ENCODE measurements at regions not wholly inside any gene's neighbourhood (a gene's known extent, or its start where the extent isn't known, plus 50 kb on each side); places are given as distances from the start of the nearest gene placed in this dataset.
"Not testable (repeated sequence)": the region's sequence is repeated elsewhere in the genome, so short reads cannot be mapped to it uniquely, and the experiment has no call there.

DNA sequence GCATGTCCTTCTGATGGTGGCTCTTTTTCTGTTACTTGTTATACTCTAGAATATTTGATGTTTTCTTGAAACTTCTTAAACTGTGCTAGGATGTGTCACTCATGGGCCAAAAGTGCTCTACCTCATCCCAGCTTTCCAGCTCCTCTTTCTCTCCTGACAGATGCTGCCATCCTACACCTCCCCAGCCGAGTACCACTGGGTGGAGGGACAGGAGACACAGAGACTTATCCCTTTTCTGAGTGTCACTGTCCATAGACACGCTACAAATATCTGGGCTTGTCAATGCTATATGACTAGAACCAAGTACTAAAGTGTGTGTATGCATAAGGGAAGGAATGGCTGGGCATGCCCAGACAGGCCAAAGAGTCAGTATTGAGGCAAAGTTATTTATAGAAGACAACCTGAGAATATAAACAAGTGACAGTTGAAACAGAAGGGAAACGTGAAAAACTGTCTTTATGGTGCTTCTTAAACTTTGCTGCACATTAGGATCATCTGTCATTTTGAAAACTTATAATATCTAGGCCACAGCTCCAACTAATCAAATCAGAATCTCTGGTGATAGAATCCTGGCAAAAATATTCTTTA, 188.0 kb downstream of the CARTPT start:
- no peak for DNase-seq (ENCODE audit: low read depth)

DNA sequence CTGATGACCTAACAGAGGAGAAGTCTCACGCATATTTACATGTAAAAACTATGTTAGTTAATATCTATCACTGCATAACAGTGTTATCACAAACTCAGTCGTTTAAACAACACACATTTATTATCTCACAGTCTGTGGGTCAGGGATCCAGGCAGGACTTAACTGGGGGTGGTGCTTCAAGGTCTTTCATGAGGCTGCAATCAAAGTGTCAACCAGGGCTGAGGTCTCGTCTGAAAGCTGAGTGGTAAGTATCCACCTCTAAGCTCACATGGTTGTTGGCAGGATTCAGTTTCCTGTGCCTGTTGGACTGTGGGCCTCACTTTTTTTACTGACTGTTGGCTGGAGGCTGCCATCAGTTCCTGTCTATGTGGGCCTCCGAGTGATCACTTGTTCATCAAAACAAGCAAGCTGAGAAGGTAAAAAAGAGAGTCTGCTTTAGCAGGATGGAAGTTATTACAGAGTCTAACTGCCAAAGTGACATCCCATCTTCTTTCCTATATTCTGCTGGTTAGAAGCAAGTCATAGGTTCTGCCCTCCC, 188.6 kb downstream of the CARTPT start:
- DNase-seq (ENCODE audit: low read depth) = no peak

GRCh38 chr5:71910741-71911140, 191.7 kb downstream of the CARTPT start:
- no peak for DNase-seq (ENCODE audit: low read depth)

GRCh38 chr5:71912021-71912420, 192.9 kb downstream of the CARTPT start:
- DNase-seq (ENCODE audit: low read depth) = no peak

- no peak for DNase-seq (ENCODE audit: low read depth)
These were observed 193.0 kb upstream of the MAP1B start for GRCh38 chr5:71914281-71914680.

DNA sequence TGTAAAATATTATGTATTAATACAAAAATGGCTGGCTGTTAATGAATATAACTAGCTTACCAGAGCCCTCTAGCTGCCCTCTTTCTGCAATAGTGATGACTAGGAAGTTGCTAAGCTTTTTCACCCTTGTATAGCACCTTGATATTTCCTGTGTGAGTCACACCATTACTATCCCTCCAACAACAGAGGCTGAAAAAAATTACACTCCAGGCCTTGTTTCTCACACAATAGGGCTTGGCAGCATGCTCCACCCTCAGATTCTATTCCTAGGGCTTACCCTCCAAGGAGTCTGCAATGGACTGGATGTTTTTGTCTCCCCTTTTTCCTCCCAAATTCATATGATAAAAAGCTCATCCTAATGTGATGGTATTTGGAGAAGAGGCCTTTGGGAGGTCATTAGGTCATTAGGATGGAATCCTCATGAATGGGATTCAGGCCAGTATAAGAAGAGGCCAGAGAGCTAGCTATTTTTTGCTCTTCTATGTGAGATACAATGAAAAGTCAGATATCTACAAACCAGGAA, 184.6 kb upstream of the MAP1B start:
- peak; percentile 46 for DNase-seq (ENCODE audit: low read depth)

- no peak for DNase-seq (ENCODE audit: low read depth)
These were observed 183.5 kb upstream of the MAP1B start for GRCh38 chr5:71923755-71924154.

DNA sequence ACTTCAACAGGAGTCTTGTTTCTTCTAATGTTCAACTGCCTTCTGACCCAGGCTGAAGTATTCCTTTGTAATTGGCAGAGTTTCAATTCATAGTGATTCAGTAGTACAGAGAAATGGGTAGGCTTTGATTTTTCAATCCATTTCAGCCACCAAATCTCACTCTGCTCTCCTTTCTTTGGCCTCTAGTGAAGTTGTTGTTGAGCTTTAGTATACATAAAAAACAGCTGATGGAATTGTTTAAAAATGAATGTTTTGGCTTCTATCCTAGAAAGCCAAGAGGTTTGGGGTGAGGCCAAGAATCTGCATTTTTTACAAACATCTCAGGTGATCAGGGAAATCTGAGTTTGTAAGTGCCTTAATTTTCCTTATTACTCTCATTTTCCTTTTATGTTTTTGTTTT, 182.9 kb upstream of the MAP1B start:
- no peak for DNase-seq (ENCODE audit: low read depth)

- DNase-seq (ENCODE audit: low read depth) = no peak
These were observed 182.3 kb upstream of the MAP1B start for GRCh38 chr5:71924980-71925379.

DNA sequence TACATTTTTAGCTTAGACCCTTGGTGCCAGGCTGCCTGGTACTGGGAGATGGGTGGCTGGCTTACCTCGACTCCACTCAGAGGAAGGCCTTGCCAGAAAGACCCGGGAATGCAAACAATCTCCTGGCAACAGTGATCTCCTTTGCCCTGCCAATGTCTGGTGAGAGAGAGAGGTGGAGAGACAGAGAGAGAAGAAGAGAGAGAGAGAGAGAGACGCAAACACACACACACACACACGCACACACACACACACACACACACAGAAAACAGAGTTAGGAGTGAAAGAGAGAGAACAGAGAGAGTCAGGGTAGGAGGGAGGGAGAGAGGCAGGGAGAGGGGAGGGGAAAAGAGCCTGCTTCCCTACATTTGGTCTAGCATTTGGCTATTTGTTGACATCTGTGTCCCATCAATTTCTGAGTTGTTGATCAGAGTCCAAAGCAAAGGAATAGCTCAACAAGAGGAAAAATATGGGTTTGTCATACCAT, 181.6 kb upstream of the MAP1B start:
- DNase-seq (ENCODE audit: low read depth) = no peak

DNA sequence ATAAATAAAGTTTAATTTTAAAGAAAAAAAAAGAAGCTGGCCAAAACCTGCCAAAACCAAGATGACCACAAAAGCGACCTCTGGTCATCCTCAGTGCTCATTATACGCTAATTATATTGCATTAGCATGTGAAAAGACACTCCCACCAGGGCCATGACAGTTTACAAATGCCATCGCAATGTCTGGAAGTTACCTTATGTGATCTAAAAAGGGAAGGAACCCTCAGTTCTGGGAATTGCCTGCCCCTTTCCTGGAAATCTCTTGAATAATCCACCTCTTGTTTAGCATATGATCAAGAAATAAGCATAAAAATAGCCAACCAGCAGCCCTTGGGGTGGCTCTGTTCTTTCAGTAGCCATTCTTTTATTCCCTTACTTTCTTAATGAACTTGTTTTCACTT, 178.3 kb upstream of the MAP1B start:
- DNase-seq (ENCODE audit: low read depth) = no peak

DNA sequence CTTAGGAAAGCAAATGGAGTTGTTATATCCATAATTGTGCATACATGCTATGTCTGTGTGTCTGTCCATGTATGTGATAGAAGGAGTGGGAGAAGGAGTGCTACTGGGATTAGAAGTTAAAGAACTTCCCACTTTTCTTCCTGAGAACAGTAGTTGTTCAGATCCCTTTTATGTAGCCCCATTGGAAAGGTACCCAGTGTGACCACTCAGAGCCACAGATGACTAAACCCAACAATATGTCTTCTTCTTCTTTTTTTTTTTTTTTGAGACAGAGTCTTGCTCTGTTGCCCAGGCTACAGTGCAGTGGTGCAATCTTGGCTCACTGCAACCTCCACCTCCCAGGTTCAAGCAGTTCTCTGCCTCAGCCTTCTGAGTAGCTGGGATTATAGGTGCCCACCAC, 176.7 kb upstream of the MAP1B start:
- DNase-seq (ENCODE audit: low read depth) = not testable (repeated sequence)

- DNase-seq (ENCODE audit: low read depth) = no peak
These were observed 175.1 kb upstream of the MAP1B start for GRCh38 chr5:71932131-71932654.

DNA sequence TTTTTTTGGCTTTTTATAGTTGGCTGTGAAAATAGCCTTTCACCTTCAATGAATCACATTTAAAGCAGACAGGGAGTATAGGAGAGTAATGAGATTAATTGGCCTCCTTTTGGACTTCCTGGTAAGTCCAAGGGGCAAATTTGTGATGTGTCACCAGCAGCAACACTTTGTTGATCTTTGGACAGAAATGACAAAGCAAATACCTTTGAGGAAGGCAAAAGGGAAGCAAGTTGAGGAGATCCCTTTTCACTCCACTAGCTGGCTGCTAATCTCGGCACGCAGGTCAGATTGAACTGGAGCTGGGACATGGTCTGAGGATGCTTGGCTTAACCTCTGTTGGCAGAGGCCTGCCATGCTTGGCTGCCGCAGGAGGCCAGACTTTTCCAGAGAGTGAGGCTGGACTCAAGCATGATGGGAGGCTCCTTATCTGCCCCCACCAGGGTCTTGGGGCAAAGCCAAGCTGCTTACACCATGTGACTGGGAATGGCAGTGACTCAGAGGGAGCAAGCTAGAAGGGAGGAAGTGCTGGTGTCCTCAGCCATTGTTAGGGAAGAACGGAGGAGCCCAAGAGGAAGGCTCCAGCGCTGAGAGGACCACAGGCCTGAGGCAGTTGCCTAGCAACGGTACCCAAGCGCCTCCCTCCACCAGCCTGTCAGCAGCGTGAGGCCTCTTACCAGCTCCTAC, 174.5 kb upstream of the MAP1B start:
- DNase-seq (ENCODE audit: low read depth) = no peak

DNA sequence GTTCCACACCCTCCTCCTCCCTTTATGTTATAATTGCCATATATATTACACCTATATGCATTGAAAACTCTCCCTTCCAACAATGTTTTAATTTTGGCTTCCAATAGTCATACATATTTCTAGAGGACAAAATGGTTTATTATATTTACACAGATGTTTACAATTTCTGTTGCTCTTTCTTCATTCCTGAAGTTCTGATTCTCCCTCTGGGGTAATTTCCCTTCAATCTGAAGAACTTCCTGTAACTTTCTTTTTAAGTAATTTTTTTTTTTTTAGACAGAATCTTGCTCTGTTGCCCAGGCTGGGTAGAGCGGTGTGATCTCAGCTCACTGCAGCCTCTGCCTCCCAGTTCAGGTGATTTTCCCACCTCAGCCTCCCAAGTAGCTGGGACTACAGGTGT, 173.0 kb upstream of the MAP1B start:
- no peak for DNase-seq (ENCODE audit: low read depth)

GRCh38 chr5:71937921-71938698, 169.2 kb upstream of the MAP1B start:
- no peak for DNase-seq (ENCODE audit: low read depth)

DNA sequence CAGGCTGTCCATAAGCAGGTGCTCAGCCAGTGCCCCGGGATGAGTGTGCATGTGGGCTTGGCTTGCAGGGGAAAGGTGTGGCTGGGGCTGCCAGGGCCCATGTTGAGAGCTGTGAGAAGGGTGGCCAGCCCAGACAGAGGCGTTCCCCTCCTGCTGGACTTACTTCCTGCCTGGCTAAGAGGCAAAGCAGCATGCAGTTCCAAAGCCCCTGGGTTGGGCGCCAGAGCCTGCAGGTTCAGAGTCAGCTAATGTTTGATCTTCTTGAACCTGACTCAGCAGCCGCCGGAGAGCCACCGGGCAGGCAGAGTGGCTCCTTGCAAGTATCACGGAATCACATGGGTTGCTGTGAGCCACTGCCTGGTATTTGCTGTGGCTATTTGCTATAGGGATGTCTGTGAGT, 168.4 kb upstream of the MAP1B start:
- no peak for DNase-seq (ENCODE audit: low read depth)

DNA sequence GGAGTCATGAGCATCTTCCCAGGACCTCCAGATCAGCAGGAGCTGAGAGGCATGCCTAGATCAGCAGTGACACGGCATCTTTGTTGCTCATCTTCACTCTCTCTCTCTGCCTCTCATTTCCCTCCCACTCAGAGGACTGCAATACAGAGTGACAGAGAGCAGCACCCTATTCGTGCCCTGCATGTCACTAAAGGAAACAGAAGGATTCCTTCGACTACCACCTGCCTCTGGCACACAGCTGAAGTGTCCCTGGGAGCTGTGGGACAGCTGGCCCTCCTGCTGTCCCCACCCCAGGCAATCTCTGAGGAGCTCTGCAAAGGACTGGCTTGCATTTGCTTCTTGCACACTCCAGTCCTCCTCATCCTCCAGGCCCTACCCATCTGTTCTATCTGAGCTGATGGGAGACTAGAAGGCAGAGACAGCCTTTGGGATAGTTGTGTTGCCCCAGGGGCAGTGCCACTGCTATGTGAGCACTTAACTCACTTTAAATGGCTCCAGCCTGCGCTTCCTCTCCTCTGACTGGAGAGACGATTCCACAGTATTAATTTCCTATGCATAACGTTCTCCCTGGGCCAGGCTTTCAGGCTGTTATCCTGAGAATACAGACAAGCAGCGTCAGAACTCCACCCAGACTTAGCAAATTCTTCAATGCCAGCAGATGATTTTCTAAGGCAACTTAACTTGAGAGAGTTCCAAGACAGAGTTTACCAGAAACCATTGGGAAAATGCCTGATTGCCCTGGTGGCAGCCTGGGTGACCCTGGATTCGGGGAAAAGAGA, 167.6 kb upstream of the MAP1B start:
- no peak for DNase-seq (ENCODE audit: low read depth)

GRCh38 chr5:71943874-71944273, 163.4 kb upstream of the MAP1B start:
- no peak for DNase-seq (ENCODE audit: low read depth)

GRCh38 chr5:71945436-71945835, 161.8 kb upstream of the MAP1B start:
- DNase-seq (ENCODE audit: low read depth) = no peak

DNA sequence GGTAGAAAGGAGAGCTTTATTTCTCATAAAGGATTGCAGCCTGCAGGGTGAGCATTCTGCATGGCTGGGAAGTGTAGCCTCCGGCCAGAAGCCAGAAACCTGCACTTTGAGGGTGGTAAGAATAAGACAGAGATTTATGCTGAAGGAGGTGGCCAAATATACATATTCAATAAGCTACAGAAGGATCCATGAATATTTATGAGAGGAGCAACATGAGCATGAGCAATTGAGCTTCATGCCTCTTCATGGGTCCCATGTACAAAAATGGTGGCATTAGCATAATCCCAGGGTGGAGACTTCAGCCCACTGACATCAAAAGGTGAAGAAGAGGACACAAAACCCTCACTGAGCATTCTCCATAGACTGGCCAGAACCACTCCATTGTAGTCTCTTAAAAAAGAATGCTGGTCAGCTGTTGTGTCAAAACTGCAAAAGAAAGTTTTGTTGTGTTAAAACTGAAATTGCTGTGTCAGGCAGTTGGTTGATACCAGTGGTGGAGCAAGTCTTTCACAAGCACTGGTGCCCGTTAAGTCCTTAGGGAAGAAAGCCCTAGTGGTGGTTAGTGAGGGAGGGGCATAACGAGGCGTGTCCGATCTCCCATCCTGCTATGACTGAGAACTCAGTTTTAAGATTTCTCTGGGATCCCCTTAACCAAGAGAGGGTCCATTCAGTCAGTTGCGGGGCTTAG, 160.8 kb upstream of the MAP1B start:
- no peak for DNase-seq (ENCODE audit: low read depth)

Measured in GM04504 (cell line).